ENCODE measurements at regions not wholly inside any gene's neighbourhood (a gene's known extent, or its start where the extent isn't known, plus 50 kb on each side); places are given as distances from the start of the nearest gene placed in this dataset.
A peak's percentile ranks its signal among the peaks of the same experiment; 100 is the strongest.

GRCh38 chr18:2312440-2312839, 258.9 kb downstream of the METTL4 start:
- no peak for DNase-seq (ENCODE audit: low read depth)

DNA sequence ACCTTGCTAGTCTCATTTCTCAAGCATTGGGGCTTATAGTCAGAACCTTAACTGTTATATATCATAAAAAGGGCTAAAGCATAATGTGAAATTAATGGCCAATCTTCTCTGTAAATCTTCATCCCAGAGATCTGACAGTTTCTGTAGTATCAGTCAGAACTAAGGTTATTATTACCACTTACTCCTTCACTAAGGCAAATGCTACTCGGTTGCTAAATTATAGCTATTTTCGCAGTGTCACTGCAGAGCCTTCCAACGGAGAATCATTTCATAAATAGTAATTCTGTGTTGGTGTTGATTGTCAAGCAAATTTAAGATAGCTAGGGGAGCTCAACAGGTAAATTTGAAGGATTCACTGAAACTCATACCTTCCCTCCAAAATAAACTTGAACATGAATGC, 258.0 kb downstream of the METTL4 start:
- no peak for DNase-seq (ENCODE audit: low read depth)

DNA sequence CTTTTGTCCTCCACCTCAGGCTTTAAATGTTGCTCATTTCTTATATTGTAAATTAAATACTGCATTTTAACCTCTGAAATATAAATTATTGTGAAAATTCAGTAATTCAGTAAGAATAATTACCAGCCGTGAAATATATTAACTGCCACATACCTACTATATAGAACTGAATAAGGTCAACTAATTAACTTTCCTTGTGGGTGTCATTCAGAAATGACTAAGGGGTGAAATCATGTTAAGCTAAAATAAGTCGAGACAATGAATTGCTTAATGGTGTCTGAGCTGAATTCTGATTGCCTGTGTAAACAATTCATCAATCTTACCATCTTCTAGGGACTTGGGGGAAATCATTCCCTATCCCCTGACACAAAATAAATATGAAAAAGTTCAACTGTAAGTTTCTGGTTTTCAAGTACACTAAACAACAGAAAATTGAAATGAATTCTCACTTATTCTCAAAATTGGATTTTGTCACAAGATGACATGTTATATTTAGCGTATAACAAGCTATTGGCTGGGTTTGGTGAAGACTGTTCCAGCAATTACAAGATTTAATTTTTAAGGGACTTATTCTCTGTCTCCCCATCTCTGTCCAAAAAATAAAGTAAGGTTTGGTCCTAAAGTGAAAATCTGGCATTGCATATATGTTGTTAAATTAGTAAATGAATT, 255.1 kb downstream of the METTL4 start:
- DNase-seq (ENCODE audit: low read depth) = no peak

GRCh38 chr18:2316751-2317696, 254.3 kb downstream of the METTL4 start:
- DNase-seq (ENCODE audit: low read depth) = no peak

DNA sequence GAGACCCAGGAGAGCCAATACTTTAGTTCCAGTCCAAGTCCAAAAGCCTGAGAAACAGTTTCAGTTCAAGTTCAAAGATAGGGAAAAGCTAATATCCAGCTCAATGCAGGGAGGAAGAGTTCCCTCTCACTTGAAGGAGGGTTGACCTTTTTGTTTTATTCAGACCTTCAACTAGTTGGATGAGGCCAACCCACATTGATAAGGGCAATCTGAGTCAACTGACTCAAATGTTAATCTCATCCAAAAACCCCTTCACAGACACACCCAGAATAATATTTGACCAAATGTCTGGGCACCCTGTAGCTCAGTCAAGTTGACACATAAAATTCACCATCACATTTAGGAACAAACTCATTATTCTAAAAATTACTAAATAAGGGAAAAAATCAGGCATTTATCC, 246.8 kb downstream of the METTL4 start:
- no peak for DNase-seq (ENCODE audit: low read depth)

GRCh38 chr18:2325308-2325849, 245.9 kb downstream of the METTL4 start:
- no peak for DNase-seq (ENCODE audit: low read depth)

DNA sequence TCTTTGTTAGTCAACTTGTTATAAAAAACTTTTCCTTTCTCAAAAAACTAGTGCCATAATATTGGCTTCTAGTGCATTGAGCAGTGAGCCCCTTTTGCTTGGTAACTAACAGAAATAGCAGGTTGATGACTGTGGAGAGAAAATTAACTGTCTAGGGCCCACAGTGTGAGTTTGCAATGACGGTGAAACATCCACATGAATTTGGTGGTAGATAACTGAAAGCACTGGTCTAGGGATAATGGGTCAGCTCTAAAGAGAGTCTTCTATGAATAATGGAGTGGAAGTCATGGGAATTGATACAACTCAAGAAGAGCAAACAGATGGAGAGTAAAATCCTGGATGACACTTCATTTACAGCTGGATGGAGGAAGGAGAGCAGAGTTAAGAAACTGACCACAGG, 245.4 kb downstream of the METTL4 start:
- DNase-seq (ENCODE audit: low read depth) = no peak

DNA sequence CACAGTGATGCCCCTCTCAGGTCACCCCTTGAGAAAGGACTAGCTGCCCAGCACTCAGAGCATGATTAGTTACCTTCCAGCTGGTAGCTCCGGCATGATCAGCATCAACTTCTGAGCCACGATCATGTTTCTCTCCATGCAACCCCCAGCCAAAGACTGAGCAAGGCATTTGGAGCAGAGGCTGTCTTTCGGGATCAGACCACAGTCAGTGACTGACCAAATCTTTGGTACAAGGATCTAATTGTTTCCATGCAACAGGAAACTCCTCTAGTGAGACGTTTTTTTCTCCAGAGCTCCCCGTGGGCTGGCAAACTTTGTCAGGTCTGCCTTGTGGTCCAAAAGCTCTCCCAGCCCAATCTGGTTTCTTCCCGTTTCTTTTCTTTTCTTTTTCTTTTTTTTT, 244.3 kb downstream of the METTL4 start:
- no peak for DNase-seq (ENCODE audit: low read depth)

DNA sequence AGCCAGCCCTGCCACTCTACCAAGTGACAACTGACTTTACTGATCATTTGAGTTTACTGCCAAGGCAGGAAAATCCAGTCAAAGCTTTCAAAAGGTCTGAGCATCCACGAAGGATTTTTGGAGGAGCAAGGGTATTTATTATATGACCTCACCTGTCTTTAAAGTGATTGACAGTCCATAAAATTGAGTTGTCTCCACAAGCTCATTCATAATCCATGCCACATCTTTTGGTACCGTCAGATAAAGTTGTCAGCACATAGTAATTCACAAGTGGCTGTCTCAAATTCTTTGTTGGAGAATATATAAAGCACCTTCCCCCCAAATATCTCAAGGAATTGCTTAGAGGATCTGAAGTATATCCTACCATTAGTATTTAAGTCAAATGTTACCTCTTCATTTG, 240.5 kb downstream of the METTL4 start:
- no peak for DNase-seq (ENCODE audit: low read depth)

GRCh38 chr18:2331491-2331890, 239.8 kb downstream of the METTL4 start:
- DNase-seq (ENCODE audit: low read depth) = no peak

GRCh38 chr18:2336690-2337392, 234.5 kb downstream of the METTL4 start:
- no peak for DNase-seq (ENCODE audit: low read depth)

DNA sequence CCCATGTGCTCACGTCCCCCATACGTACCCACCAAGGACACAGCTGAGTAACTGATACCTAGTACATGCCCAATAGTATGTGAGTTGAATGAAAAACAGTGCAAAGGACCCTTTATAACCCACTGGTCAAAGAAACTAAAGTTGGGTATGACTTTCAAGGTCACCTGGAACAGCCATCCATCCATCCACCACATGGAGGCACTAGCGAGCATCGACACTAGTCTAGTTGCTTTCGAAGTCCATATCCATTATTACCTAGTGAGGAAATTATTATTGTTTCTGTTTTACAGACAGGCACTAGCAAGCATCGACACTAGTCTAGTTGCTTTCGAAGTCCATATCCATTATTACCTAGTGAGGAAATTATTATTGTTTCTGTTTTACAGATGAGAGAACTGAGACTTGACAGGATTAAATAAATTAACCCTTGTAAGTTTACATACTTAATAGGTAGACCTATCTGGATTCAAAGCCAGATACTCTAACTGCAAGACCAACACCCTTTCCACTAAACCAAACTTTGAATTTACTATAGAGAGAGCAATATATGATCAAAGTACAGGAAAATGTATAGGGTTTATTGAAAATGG, 233.7 kb downstream of the METTL4 start:
- DNase-seq (ENCODE audit: low read depth) = peak; percentile 24

GRCh38 chr18:2338601-2339000, 232.7 kb downstream of the METTL4 start:
- DNase-seq (ENCODE audit: low read depth) = no peak

DNA sequence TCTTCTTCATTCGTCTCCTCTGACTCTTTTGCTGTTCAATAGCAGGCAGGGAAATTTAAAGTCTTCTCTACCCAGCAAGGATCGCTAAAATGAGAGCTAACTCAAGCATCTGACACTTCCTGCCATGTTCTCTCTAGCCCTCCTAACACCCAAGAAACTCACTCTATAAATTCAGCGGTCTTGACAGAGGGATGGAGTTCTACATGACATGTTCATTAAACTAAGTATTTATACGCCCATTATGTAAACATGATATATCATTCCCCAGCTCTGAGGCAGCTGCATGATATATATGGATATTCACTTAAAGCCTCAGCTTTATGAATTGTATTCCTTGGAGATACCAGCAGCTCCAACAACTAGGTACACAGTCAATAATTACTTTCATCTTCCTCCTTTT, 231.0 kb downstream of the METTL4 start:
- DNase-seq (ENCODE audit: low read depth) = no peak

- DNase-seq (ENCODE audit: low read depth) = no peak
Measured at GRCh38 chr18:2348003-2348402, 223.3 kb downstream of the METTL4 start.

- no peak for DNase-seq (ENCODE audit: low read depth)
Measured at GRCh38 chr18:2351126-2351850, 220.0 kb downstream of the METTL4 start.

DNA sequence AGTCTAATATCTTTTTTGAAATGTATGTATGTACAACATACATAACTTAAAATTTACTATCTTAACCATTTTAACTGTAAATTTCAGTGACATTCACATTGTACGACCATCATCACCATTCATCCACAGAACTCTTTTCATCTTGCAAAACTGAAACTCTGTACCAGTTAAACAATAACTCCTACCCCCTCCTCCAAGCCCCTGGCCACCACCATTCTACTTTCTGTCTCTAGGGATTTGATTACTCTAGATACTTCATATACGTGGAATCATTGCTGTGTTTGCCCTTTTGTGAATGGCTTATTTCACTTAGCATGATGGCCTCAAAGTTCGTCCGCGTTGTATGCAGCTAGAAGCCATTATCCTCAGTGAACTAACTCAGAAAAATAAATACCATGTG, 217.0 kb downstream of the METTL4 start:
- DNase-seq (ENCODE audit: low read depth) = no peak

DNA sequence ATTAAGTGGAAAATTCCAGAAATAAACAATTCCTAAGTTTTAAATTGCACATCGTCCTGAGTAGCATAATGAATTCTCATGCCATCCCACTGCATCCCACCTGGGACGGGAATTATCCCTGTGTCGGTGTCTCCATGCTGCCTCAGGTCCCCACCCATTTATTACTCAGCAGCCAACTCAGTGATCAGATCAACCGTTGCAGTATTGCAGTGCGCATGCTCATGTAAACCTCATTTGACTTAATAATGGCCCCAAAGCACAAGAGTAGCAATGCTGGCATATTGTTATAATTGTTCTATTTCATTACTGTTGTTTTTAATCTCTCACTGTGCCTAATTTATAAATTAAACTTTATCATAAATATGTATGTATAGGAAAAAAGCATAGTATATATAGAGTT, 214.4 kb downstream of the METTL4 start:
- no peak for DNase-seq (ENCODE audit: low read depth)

DNA sequence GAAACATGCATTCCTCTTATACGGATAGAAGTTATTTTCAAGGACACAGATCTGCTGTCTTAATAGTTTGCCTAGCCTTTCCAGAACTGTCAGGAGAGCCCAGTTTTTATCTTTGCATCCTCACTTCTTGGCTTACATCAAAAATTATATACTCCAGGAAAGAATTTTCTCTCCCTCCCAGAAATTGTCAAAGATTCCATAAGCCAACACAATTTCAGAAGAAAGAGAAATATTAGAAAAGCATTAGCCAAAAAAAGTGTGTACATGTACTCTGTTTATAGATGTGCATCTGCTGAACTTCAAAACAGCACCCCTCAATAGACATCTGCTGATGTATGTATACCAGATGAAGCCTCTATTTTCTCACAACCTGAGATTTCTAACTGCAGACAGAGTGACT, 210.4 kb downstream of the METTL4 start:
- DNase-seq (ENCODE audit: low read depth) = no peak

DNA sequence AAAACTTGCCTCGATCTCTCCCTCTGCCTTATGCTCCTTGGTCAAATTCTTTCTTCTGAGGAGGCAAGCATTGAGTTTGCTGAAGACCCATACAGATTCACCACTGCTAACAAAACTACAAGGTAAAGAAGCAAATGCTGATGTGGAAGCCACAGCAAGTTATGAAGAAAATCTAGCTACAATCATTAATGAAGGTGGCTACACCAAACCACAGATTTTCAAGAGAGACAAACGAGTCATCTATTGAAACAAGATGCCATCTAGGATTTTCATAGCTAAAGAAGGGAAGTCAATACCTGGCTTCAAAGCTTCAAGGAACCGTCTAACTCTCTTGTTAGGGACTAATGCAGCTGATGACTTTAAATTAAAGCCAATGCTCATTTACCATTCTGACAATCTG, 203.2 kb downstream of the METTL4 start:
- no peak for DNase-seq (ENCODE audit: low read depth)

DNA sequence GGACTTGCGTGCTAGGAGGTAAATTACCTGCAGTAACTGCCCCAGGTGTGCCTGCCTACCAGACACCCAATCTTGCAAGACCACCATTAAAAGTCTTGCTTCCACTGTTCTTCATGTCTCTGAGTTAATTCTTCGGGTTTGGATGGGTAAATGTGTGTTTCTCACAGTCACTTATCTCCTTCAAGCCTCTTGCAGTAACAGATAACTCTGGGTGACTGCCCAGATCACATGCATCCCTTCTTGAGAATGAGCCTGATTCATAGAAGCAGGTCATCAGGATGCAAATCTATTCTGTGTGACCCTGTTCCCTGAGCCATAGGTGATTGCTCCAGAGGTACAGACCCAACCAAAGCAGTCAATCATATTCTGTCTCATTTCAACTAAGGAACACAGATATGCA, 194.6 kb downstream of the METTL4 start:
- DNase-seq (ENCODE audit: low read depth) = no peak

DNA sequence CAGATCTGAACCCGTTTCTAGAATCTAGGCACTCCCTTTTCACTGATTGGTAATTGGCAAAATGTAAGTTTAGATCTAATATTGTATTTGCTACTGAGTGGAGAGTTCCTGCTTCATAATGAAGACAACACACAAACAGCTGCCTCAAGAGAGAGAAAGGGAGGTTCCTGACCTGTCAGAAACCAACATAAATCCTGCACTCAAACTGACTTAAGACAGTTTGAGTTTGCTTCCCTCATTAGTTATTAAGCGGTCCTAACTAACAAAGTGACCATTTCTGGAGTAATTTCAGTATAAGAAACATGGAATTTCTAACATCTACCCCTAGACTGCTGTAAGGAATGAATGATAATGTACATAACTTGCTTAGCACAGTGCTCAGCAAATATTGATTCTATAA, 191.2 kb downstream of the METTL4 start:
- DNase-seq (ENCODE audit: low read depth) = no peak

All from HS-27A (cell line).